ENCODE measurements at regions not wholly inside any gene's neighbourhood (a gene's known extent, or its start where the extent isn't known, plus 50 kb on each side); places are given as distances from the start of the nearest gene placed in this dataset.

- no peak for DNase-seq
These were observed 1084.4 kb upstream of the RBFOX1 start for GRCh38 chr16:6248199-6248598.

DNA sequence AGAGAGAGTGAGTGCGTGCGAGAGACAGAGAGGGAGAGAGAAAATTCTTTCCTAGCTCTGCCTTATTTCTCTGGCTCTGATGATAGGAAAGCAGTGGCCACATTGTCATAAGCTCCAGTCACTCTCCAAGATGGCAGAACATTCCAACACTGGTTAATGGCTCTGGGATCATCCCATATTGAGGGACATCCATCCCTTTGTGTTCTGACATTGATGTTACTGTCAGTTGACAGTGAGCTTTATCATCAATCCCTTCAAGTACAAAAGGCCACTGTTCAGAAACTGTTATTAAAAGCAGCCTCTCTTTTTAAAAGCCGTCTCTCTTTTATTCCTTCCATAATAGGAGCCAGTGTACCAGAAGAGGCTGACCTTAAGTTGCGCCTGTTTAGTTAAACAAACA, 1084.9 kb upstream of the RBFOX1 start:
- no peak for DNase-seq

DNA sequence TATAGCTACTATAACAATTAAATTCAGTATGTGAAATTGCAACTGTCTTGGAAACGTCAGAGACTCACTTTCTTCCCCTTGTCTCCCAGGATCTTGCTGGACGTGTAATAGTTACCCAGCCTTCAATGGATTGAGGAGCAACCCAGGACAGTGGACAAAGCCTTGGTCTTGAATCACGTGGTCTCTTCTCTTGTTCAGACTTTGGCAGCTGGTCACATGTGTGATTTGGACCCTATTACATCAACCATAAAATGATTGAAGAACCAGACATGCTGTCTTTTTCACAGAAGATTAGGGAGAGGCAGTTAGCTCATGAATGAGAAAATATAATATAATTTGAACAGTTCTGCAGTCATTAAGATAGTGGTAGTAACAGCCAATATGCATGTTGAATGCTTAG, 1085.5 kb upstream of the RBFOX1 start:
- DNase-seq = no peak

DNA sequence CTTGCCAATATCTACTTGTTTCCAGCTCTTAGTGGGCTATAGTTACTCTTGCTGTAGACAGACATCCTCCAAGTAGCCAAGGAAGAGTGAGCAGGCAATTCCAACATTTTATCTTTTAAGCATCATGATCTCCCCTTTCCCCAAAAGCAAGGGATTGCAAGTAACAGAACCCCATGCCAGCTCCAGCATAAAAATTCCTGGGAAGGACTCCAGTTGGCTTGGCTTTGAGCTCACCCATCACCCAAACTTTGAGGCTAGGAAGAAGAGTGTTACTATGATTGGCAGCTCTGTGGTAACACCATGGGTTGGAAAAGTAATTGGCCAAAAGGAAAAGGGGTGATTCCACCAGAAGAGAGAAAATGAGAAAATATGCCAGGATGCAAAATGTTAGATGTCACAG, 1086.4 kb upstream of the RBFOX1 start:
- DNase-seq = no peak

- no peak for DNase-seq
These were observed 1100.6 kb upstream of the RBFOX1 start for GRCh38 chr16:6232056-6232455.

DNA sequence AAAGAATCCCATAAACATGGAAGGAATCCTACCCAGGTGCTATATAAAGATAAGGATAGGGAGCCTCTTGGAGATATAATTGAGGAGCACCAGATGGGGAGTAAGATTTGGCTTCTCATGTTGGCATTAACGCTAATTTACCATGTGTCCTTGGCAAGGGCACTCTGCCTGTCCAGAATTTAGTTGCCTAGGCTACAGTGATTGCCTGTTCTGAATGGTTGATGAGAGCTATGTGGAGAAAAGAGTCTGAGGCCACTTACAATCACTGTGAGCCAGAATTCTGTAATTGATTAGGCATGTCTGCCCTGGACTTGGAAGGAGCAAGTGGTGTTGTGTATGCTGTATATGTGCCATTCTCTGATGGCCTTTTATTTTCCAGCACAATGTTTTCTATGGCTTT, 1101.2 kb upstream of the RBFOX1 start:
- DNase-seq = no peak

DNA sequence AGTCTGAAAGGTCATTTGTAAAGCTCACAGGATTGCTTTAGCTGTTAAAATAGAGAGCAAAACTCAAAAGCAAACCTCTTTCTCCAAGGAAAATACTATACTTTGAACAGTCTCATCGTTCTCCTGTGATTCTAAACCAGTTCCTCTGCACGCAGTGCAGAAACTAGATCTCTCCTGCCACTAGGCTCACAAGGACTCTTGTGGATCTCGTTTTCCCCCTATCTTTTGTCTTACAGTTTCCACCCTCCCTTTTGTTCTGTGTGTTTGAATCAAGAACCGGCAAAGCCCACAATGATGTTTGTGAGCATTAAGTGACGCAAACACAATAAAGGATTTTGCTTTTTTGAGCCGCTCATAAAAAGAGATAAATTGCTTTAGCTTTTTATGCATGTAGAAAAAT, 1103.5 kb upstream of the RBFOX1 start:
- DNase-seq = no peak

DNA sequence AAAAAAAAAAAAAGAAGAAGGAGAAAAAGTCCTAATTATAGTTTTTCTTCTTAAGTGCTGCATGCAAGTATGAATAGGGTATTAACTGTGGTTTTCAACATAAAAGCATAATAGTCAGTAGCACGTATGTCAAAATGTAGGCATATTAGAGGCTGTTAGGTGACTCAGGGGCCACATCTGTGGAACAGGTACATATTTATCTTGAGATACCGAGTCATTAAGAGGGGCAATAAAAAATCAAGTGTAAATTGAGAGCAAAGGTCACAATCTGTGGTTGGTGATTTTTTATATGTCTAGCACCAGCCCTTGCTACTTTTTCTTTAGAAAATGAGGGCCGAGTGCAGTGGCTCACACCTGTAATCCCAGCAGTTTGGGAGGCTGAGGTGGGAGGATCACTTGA, 1113.8 kb upstream of the RBFOX1 start:
- no peak for DNase-seq

GRCh38 chr16:6216836-6217235, 1115.8 kb upstream of the RBFOX1 start:
- no peak for DNase-seq

GRCh38 chr16:6211644-6212043, 1114.0 kb upstream of the EEF2KMT start:
- no peak for DNase-seq

DNA sequence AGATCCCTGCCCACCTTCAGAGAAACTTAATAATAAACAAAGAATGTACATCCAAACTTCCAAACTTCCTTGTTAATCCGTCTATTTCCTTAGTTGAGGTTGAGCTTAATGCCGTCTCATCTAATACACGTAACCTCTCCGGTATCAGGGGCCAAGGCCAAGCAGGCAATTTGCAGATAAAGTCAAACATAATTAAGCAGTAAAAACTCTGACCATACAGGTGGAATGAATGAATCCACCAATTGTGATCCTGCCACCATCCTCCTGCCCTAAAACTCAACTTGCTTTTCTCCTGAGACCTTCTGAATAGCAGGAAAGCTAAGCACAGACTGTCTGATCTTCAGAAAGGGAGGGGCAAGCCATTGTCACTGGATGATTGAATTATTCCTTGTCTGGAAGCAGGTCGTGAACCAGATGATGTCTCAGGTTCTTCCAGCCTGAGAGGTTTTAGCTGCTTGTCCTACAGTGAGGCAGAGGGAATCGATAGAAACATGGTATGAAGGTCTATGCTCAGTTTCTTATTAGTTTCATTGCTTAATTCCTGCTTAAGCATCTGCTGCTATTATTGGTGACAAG, 1111.8 kb upstream of the EEF2KMT start:
- DNase-seq = no peak

GRCh38 chr16:6207580-6207979, 1110.0 kb upstream of the EEF2KMT start:
- DNase-seq = no peak

DNA sequence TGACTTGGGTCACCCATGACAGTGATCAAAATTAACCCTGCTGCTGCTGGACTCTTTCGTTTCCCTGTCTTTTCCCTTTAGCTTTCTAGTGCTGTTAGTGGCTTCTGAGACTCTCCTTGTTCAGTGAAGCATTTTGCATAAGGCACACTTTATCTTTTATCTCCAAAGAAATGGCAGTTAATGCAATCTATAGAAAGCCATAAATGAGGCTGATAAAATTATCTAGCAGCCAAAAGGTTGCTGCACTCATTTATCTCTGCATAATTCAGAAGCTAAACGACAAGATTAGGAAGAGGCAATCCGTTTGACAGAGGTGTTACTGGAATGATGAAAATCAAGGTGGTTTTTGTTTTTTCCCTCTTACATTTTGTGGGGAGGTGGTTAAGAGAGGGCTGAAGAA, 1109.5 kb upstream of the EEF2KMT start:
- DNase-seq = no peak

GRCh38 chr16:6206080-6206479, 1108.5 kb upstream of the EEF2KMT start:
- no peak for DNase-seq

GRCh38 chr16:6204945-6205344, 1107.3 kb upstream of the EEF2KMT start:
- DNase-seq = no peak

GRCh38 chr16:6200861-6201260, 1103.3 kb upstream of the EEF2KMT start:
- no peak for DNase-seq

GRCh38 chr16:6200271-6200670, 1102.7 kb upstream of the EEF2KMT start:
- no peak for DNase-seq

- DNase-seq = no peak
These were observed 1098.4 kb upstream of the EEF2KMT start for GRCh38 chr16:6195966-6196365.

- DNase-seq = no peak
These were observed 1096.1 kb upstream of the EEF2KMT start for GRCh38 chr16:6193718-6194117.

- no peak for DNase-seq
These were observed 1095.4 kb upstream of the EEF2KMT start for GRCh38 chr16:6192984-6193383.

DNA sequence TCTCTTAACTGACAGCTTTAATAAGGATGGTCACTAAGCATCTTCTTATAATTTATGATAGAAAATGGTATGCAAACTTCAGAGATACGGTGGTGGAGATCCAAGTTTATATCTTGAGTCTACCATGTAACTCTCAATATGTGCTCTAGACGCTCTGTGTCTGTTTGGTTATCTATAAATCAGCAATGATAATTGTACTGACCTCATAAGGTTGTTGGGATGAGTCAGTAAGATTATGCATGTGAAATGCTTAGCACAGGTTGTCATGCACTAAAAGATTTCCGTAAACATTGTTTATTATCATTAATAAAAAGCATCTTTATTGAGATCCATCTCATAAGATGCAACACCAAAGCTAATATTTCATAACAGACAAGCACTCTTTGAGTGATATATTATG, 1094.9 kb upstream of the EEF2KMT start:
- no peak for DNase-seq

DNA sequence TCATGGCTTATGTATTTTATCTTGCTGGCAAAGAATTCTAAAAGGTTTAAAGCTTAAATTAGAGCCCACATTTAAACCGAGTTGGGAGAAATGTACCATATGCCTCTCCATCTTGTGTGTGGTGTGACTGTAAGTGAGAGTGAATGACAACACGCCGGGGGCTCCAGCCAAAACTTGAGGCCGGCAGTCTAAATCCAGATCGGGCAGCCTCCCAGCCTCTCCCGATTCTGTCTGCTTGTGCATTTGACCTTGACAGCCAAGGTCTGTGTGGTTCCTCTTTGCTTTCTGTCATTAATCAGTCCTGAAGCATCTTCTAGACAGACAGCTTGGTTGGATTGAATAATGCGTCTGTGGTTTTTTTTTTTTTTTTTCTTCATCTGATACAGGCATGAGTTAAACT, 1093.2 kb upstream of the EEF2KMT start:
- DNase-seq = no peak

DNA sequence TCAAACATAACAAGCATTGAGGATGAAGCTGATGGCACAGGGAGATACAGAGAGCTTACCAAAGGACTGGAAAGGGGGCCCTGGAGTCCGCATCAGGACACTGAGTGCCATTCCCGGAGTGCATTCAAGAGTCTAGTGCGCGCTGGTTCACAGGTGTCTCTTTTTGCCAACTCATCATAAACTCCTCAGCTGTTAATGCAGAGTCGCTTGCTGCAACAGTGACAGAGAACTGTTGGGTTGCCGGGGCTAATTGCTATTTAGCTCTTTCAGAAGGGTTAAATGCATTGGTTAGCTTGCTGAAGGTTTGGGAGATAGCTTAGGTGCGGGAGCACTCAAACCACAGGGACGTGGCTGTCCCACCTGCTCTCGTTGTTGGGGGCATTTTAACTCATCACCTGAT, 1091.6 kb upstream of the EEF2KMT start:
- DNase-seq = no peak

- no peak for DNase-seq
These were observed 1080.1 kb upstream of the EEF2KMT start for GRCh38 chr16:6177616-6178180.

DNA sequence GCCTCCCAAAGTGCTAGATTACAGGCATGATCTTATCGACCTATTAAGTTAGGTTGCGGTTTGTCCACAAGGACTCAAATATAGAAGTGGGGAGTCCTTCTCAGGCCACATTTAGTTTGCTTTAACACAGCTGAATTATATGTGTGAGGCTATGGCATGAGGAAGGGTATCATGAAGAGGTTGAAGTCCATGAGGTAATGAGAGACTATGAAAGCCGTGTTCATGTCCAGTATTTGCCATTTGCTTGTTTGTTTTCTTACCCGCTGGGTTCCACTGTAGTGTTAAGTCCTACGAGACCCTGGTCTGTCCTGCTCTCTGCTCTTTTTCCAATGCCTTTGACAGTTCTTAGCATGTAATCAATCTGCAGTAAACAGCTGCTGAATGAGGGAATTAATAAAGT, 1072.4 kb upstream of the EEF2KMT start:
- DNase-seq = no peak

Data from activated gamma-delta T cell (primary cell).